ENCODE measurements at regions not wholly inside any gene's neighbourhood (a gene's known extent, or its start where the extent isn't known, plus 50 kb on each side); places are given as distances from the start of the nearest gene placed in this dataset.

- TF ChIP-seq CTCF (IDR thresholded peaks at IDR 0.05; ENCODE audit: low read depth, low read length, poor library complexity, severe bottlenecking) (no peak), EZH2phosphoT487 (IDR thresholded peaks at IDR 0.05; ENCODE audit: borderline replicate concordance, low read length) (no peak)
Measured at GRCh38 chr1:50300297-50300696, 122.9 kb downstream of the DMRTA2 start.

Measured in DOHH2 (cell line).